ENCODE measurements at regions not wholly inside any gene's neighbourhood (a gene's known extent, or its start where the extent isn't known, plus 50 kb on each side); places are given as distances from the start of the nearest gene placed in this dataset.

- Mint-ChIP-seq H3K27ac (ENCODE audit: low read depth) (no peak overlapping the region), H3K4me3 (no peak overlapping the region), H3K36me3 (ENCODE audit: insufficient read depth) (no peaks in the 10 kb centered on the region), H3K9me3 (no peaks in the 10 kb centered on the region), H3K27me3 (peaks cover 17% of the 10 kb centered on the region), H3K4me1 (peaks cover 4% of the 10 kb centered on the region)
- DNase-seq (ENCODE audit: low spot score in 2 of 2) (no peak), ATAC-seq (replicated peaks; ENCODE audit: extremely low read depth, poor library complexity, severe bottlenecking) (no peak)
These were observed 116.3 kb downstream of the IRX5 start for GRCh38 chr16:55046916-55047315.

- Mint-ChIP-seq H3K27ac (ENCODE audit: low read depth) (no peak overlapping the region), H3K27me3 (peaks cover 17% of the 10 kb centered on the region), H3K4me3 (no peak overlapping the region), H3K4me1 (peaks cover 4% of the 10 kb centered on the region), H3K36me3 (ENCODE audit: insufficient read depth) (no peaks in the 10 kb centered on the region), H3K9me3 (no peaks in the 10 kb centered on the region)
- DNase-seq (ENCODE audit: low spot score in 2 of 2) (no peak), ATAC-seq (replicated peaks; ENCODE audit: extremely low read depth, poor library complexity, severe bottlenecking) (no peak)
These were observed 116.7 kb downstream of the IRX5 start for GRCh38 chr16:55047331-55047730.

GRCh38 chr16:55047903-55048497, 117.3 kb downstream of the IRX5 start:
- Mint-ChIP-seq H3K4me1 (peaks cover 4% of the 10 kb centered on the region), H3K9me3 (no peaks in the 10 kb centered on the region), H3K27me3 (peaks cover 17% of the 10 kb centered on the region), H3K27ac (ENCODE audit: low read depth) (no peak overlapping the region), H3K36me3 (ENCODE audit: insufficient read depth) (no peaks in the 10 kb centered on the region), H3K4me3 (no peak overlapping the region)
- no peak for ATAC-seq (replicated peaks; ENCODE audit: extremely low read depth, poor library complexity, severe bottlenecking)
- no peak for DNase-seq (ENCODE audit: low spot score in 2 of 2)

DNA sequence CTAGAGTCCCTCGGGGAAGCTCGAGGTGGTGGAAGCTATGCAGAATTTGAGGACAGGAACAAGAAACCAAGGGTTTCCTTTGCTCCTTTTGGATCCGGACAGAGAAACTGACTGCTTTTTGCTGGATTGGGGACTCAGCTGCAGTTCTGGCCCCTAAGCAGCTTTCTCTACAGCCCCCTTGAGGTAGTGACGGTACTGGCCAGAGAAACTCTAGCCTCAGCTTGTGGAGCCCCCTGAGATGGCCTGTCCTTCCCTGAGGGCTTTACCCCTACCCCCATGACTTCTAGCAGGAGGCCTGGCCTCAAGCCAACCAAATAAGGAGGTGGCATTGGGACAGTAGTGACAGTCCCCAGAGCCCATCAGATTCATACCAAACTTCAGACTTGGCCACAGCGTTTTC, 118.1 kb downstream of the IRX5 start:
- Mint-ChIP-seq H3K36me3 (ENCODE audit: insufficient read depth) (no peaks in the 10 kb centered on the region), H3K4me1 (peaks cover 4% of the 10 kb centered on the region), H3K9me3 (no peaks in the 10 kb centered on the region), H3K4me3 (no peak overlapping the region), H3K27me3 (peaks cover 17% of the 10 kb centered on the region), H3K27ac (ENCODE audit: low read depth) (no peak overlapping the region)
- DNase-seq (ENCODE audit: low spot score in 2 of 2): no peak
- no peak for ATAC-seq (replicated peaks; ENCODE audit: extremely low read depth, poor library complexity, severe bottlenecking)

DNA sequence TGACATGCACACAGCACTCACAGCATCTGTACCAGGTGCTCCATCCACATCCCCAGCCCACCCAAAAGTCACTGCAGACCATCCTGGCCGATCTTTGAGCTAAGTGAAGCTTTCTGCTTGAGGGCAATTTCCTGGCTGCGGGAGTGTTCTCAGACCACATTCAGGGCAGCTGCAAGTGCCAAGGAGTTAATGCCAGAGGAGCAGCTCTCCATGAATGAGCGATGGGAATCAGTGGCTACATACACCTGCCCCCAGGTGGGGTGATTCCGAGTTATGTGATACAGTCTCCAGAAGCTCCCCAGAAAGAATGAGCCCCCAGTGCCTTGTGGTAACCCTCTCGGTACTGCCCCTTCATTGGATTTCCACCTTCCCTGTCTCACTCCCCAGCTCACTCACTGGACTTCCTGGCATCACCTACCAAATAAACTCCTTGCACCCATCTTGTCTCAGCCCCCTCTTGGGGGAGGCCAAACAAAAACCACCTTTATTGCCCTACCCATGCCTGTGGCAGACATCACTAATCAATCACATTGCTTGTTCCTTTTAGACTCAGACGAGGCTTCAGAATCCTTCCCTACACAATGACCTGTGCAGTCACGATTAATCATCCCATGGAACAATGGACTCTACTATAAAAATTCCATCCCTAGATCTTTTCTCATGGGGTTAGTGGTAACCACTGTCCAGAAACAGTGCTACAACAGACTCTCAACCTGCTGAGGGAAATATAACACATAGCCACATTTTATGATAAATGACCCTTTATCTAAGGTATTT, 121.1 kb downstream of the IRX5 start:
- Mint-ChIP-seq H3K27ac (ENCODE audit: low read depth) (no peak overlapping the region), H3K27me3 (peaks cover 26% of the 10 kb centered on the region), H3K4me1 (peaks cover 4% of the 10 kb centered on the region), H3K4me3 (no peak overlapping the region), H3K36me3 (ENCODE audit: insufficient read depth) (no peaks in the 10 kb centered on the region), H3K9me3 (no peaks in the 10 kb centered on the region)
- DNase-seq (ENCODE audit: low spot score in 2 of 2): no peak
- no peak for ATAC-seq (replicated peaks; ENCODE audit: extremely low read depth, poor library complexity, severe bottlenecking)

GRCh38 chr16:55052348-55052734, 121.7 kb downstream of the IRX5 start:
- Mint-ChIP-seq H3K36me3 (ENCODE audit: insufficient read depth) (no peaks in the 10 kb centered on the region), H3K27ac (ENCODE audit: low read depth) (no peak overlapping the region), H3K27me3 (peaks cover 32% of the 10 kb centered on the region), H3K4me3 (no peak overlapping the region), H3K4me1 (peaks cover 4% of the 10 kb centered on the region), H3K9me3 (no peaks in the 10 kb centered on the region)
- ATAC-seq (replicated peaks; ENCODE audit: extremely low read depth, poor library complexity, severe bottlenecking) (no peak), DNase-seq (ENCODE audit: low spot score in 2 of 2) (no peak)

GRCh38 chr16:55052741-55053415, 122.2 kb downstream of the IRX5 start:
- Mint-ChIP-seq H3K4me3 (no peak overlapping the region), H3K27me3 (peaks cover 35% of the 10 kb centered on the region), H3K36me3 (ENCODE audit: insufficient read depth) (no peaks in the 10 kb centered on the region), H3K27ac (ENCODE audit: low read depth) (no peak overlapping the region), H3K9me3 (no peaks in the 10 kb centered on the region), H3K4me1 (peaks cover 4% of the 10 kb centered on the region)
- ATAC-seq (replicated peaks; ENCODE audit: extremely low read depth, poor library complexity, severe bottlenecking) (no peak), DNase-seq (ENCODE audit: low spot score in 2 of 2) (no peak)

DNA sequence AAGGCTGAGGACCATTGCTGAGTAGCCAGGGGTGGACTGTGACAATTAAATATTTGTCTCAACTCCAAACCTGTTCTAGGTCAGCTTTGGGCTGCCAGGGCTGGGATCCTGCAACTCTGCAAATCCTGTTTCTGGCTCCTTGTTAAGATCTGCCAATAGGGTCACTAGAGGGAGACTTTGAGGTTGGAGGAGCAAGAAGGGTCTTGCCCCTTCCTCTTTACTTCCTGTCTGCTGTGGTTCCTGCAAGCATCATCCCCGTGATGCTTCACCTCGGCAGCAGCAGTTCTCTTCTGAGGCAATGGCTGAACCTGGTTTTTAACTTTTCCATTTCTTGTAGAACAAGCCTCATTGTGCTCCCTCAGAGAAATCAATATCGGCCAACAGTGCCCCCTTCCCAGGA, 124.6 kb downstream of the IRX5 start:
- Mint-ChIP-seq H3K27ac (ENCODE audit: low read depth) (no peak overlapping the region), H3K27me3 (peaks cover 50% of the 10 kb centered on the region), H3K9me3 (no peaks in the 10 kb centered on the region), H3K36me3 (ENCODE audit: insufficient read depth) (no peaks in the 10 kb centered on the region), H3K4me3 (no peak overlapping the region), H3K4me1 (peaks cover 4% of the 10 kb centered on the region)
- no peak for DNase-seq (ENCODE audit: low spot score in 2 of 2)
- no peak for ATAC-seq (replicated peaks; ENCODE audit: extremely low read depth, poor library complexity, severe bottlenecking)

- Mint-ChIP-seq H3K9me3 (no peaks in the 10 kb centered on the region), H3K27ac (ENCODE audit: low read depth) (no peak overlapping the region), H3K36me3 (ENCODE audit: insufficient read depth) (no peaks in the 10 kb centered on the region), H3K27me3 (peaks cover 62% of the 10 kb centered on the region), H3K4me3 (no peak overlapping the region), H3K4me1 (no peaks in the 10 kb centered on the region)
- ATAC-seq (replicated peaks; ENCODE audit: extremely low read depth, poor library complexity, severe bottlenecking) (no peak), DNase-seq (ENCODE audit: low spot score in 2 of 2) (no peak)
These were observed 126.1 kb downstream of the IRX5 start for GRCh38 chr16:55056585-55057401.

DNA sequence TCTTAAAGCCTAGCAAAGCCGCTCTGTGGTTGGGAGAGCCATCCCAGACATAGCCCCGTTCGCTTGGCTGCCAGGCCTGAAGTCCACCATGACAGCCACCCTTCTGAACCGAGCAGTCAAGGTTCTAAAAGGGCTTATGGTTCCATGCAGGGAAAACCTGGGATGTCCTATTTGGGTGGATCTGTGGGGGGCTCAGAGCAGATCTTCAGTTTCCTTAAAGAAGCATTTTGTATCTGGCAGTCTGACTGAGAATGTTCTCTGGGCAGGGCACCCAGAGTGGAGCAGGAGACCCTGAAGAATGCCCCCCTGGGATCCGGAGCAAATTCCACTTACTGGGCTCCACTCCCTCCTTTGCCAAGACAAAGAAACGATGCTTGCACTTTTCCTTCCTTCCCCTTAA, 127.2 kb downstream of the IRX5 start:
- no peak for DNase-seq (ENCODE audit: low spot score in 2 of 2)
- Mint-ChIP-seq H3K4me3 (no peak overlapping the region), H3K9me3 (no peaks in the 10 kb centered on the region), H3K4me1 (no peaks in the 10 kb centered on the region), H3K36me3 (ENCODE audit: insufficient read depth) (no peaks in the 10 kb centered on the region), H3K27ac (ENCODE audit: low read depth) (no peak overlapping the region), H3K27me3 (peaks cover 73% of the 10 kb centered on the region)
- no peak for ATAC-seq (replicated peaks; ENCODE audit: extremely low read depth, poor library complexity, severe bottlenecking)

DNA sequence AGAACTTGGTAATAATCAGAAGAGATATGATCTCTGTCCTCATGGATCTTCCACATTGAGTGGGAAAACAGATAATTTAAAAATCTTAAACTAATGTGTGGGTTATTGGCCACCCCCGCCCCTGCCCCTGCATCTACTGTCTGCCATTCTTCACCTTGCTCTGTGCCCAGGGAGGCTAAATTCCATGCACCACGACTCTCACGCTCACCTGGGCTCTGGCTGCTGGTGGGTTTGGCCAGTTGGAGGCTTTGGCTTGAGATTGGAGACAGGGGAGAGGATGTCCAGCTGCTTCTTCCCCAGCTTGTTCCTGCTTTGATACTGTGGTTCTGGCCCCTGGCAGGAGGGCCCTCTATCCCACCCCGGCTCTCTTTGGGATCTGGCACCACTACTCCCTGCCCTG, 127.9 kb downstream of the IRX5 start:
- no peak for DNase-seq (ENCODE audit: low spot score in 2 of 2)
- Mint-ChIP-seq H3K9me3 (no peaks in the 10 kb centered on the region), H3K27me3 (peaks cover 80% of the 10 kb centered on the region), H3K4me3 (no peak overlapping the region), H3K27ac (ENCODE audit: low read depth) (no peak overlapping the region), H3K4me1 (no peaks in the 10 kb centered on the region), H3K36me3 (ENCODE audit: insufficient read depth) (no peaks in the 10 kb centered on the region)
- no peak for ATAC-seq (replicated peaks; ENCODE audit: extremely low read depth, poor library complexity, severe bottlenecking)

DNA sequence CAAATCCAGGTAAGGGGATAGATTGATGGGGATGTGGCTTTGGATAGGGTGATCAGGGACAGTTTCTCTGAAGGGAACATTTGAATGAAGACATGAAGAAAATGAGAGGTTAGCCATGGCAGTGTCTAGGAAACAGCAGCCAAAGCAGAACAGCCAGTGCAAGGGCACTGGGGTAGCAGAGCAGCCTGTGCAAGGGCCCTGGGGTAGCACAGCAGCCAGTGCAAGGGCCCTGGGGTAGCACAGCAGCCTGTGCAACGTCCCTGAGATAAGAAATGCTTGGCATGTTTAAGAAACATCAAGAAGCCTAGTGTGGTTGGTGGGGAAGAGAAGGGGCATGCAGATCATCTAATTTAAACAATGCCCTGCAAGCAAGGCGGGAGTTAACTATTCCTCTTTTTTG, 128.5 kb downstream of the IRX5 start:
- Mint-ChIP-seq H3K4me1 (no peaks in the 10 kb centered on the region), H3K27me3 (peaks cover 85% of the 10 kb centered on the region)

More for the DNA sequence above, 128.5 kb downstream of the IRX5 start:
- Mint-ChIP-seq H3K27ac (ENCODE audit: low read depth) (no peak overlapping the region), H3K36me3 (ENCODE audit: insufficient read depth) (no peaks in the 10 kb centered on the region), H3K9me3 (no peaks in the 10 kb centered on the region), H3K4me3 (no peak overlapping the region)
- DNase-seq (ENCODE audit: low spot score in 2 of 2): no peak
- ATAC-seq (replicated peaks; ENCODE audit: extremely low read depth, poor library complexity, severe bottlenecking): no peak
